ENCODE measurements at regions not wholly inside any gene's neighbourhood (a gene's known extent, or its start where the extent isn't known, plus 50 kb on each side); places are given as distances from the start of the nearest gene placed in this dataset.

DNA sequence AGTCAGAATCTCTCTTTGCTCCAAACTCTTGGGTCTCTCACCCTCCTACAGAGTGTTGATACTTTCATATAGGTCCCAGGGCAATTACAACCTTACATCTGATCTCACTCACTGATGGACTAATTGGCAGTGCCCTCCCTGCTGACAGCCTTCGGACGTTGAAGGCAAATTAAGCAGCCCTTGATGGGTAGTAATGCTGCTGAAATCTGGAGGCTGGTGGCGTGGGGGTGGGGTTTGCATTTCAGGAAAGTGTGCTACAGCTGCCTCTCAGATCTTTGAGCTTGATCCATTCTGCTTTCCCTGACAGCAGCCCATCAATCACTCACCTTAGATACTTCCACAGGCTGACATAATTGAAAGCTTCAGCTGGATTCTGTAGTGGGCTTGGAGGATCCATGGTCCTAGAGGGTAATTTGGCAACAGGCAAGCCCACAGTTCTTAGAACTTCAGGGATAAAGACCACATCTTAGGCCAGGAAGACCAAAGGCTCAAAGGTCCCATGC lies 349.1 kb upstream of the PODXL start:
- no peak for TF ChIP-seq CTCF (IDR thresholded peaks at IDR 0.05; ENCODE audit: unreplicated experiment in 3 of 3)
- Mint-ChIP-seq H3K27me3 (ENCODE audit: low read depth) (peaks cover 42% of the 10 kb centered on the region), H3K36me3 (ENCODE audit: low read depth) (no peaks in the 10 kb centered on the region), H3K4me1 (no peaks in the 10 kb centered on the region), H3K4me3 (no peak overlapping the region), H3K27ac (no peak overlapping the region), H3K9me3 (peaks cover 13% of the 10 kb centered on the region)

DNA sequence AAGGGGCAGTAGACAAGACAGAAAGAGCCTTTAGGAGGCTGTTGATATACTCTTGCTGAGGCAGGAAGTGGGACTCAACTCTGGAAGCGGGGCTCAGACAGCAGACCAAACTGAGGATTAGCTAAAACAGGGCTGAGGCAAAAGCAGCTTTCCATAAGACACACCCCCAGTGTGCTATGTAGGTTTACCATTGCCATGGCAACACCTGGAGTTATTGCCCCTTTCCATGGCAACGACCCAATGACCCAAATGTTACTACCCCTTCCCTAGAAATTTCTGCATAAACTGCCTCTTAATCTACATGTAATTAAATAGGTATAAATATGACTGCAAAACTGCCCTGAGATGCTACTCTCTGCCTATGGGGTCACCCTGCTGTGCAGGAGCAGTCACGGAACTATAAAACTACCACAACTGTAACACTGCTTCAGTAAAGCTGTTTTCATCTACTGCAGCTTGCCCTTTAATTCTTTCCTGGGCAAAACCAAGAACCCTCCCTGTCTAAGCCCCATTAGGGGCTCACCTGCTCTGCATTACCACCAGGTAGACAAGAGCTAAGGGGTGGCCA lies 348.4 kb upstream of the PODXL start:
- H3K36me3 Mint-ChIP-seq (ENCODE audit: low read depth): no peaks in the 10 kb centered on the region
- no peak for TF ChIP-seq CTCF (IDR thresholded peaks at IDR 0.05; ENCODE audit: unreplicated experiment in 3 of 3)
- H3K4me3 Mint-ChIP-seq: no peak overlapping the region
- H3K4me1 Mint-ChIP-seq: no peaks in the 10 kb centered on the region
- H3K27ac Mint-ChIP-seq: no peak overlapping the region
- peaks cover 36% of the 10 kb centered on the region for H3K27me3 Mint-ChIP-seq (ENCODE audit: low read depth)
- peaks cover 10% of the 10 kb centered on the region for H3K9me3 Mint-ChIP-seq

DNA sequence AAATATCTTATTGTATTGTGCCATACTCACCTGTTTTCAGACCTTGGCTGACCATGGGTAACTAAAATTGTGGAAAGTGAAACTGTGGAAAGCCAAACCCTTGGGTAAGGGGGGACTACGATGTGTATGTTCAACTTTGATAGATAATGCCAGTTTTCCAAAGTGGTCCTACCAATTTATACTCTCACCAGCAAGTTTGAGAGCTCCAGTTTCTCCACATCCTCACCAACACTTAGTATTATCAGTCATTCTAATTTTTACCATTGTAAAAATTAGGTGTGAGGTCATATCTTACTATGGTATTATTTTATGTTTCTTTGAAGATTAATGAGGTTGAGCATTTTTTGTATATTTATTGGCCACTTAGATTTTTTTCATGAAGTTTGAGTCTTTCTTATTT lies 346.9 kb upstream of the PODXL start:
- TF ChIP-seq CTCF (IDR thresholded peaks at IDR 0.05; ENCODE audit: unreplicated experiment in 3 of 3): no peak
- peaks cover 10% of the 10 kb centered on the region for H3K9me3 Mint-ChIP-seq
- peaks cover 42% of the 10 kb centered on the region for H3K27me3 Mint-ChIP-seq (ENCODE audit: low read depth)
- no peak overlapping the region for H3K4me3 Mint-ChIP-seq
- H3K4me1 Mint-ChIP-seq: no peaks in the 10 kb centered on the region
- H3K36me3 Mint-ChIP-seq (ENCODE audit: low read depth): no peaks in the 10 kb centered on the region
- H3K27ac Mint-ChIP-seq: no peak overlapping the region

- Mint-ChIP-seq H3K27me3 (ENCODE audit: low read depth) (peaks cover 41% of the 10 kb centered on the region), H3K27ac (no peak overlapping the region), H3K4me3 (no peak overlapping the region), H3K4me1 (peaks cover 17% of the 10 kb centered on the region), H3K36me3 (ENCODE audit: low read depth) (no peaks in the 10 kb centered on the region), H3K9me3 (peaks cover 10% of the 10 kb centered on the region)
- TF ChIP-seq CTCF (IDR thresholded peaks at IDR 0.05; ENCODE audit: unreplicated experiment in 3 of 3): no peak
These were observed 344.4 kb upstream of the PODXL start for GRCh38 chr7:131900785-131901287.

DNA sequence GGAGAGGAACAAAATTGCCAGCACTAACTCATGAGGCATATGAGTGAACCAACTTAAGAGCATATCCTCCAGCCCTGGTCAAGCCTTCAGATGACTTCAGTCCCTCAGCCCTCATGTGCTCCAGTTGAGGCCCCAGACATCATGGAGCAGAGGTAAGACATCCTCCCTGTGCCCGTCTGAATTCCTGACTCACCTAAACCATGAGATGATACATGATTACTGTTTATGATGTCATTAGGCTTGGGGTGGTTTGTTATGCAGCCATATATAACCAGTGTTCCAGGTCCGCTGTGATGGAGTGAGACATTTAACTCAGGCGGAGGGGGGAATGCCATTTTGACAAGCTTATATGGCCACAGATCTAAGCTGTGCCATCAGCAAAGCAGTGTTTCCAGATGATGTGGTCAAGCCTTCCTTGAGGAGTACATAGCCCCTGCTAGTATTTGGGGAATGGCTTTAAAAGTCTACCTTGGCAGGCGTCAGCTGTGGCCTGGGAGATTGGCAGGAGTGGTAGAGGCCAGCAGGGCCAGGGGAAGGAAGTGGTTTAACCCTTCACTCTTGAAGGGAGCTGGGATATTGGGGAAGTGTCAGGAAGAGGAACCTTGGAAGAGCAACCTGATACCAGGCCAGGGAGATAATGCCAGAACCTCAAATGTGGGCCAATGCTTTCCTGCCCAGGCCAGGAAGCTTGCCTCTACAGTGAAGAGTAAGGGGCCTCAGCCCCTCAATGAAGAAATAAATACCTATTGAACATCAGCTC lies 343.0 kb upstream of the PODXL start:
- Mint-ChIP-seq H3K4me3 (no peak overlapping the region), H3K27ac (no peak overlapping the region), H3K36me3 (ENCODE audit: low read depth) (no peaks in the 10 kb centered on the region), H3K9me3 (peaks cover 10% of the 10 kb centered on the region), H3K27me3 (ENCODE audit: low read depth) (peaks cover 34% of the 10 kb centered on the region), H3K4me1 (peaks cover 26% of the 10 kb centered on the region)
- no peak for TF ChIP-seq CTCF (IDR thresholded peaks at IDR 0.05; ENCODE audit: unreplicated experiment in 3 of 3)

Data from nephron (organoid).